Breast epithelium (tissue), 3 donors: ENCODE measurements at regions not wholly inside any gene's neighbourhood (a gene's known extent, or its start where the extent isn't known, plus 50 kb on each side); places are given as distances from the start of the nearest gene placed in this dataset.

ENCODE experiments used
- POLR2A ChIP-seq: fragments of 450-650 bp; IDR thresholded peaks from one replicate; pipeline ENCODE4 v1.6.1; 2016; ENCODE audit warnings: antibody characterized with exemption, mild to moderate bottlenecking, moderate library complexity
- POLR2AphosphoS5 ChIP-seq, 3 donors: sonication (generic); formaldehyde crosslinking; IDR thresholded peaks; one replicate each; pipeline ENCODE4 v1.6.1; 2017; ENCODE audit warnings: antibody characterized with exemption in 3 of 3
- TF ChIP-seq, protein P1 (sequence below), 3 donors: fragments of 450-650 bp; IDR thresholded peaks; one replicate each; pipeline ENCODE4 v1.5.1; 2016 to 2017; ENCODE audit warnings: antibody characterized with exemption in 3 of 3, mild to moderate bottlenecking in 3 of 3, moderate library complexity in 3 of 3

DNA sequence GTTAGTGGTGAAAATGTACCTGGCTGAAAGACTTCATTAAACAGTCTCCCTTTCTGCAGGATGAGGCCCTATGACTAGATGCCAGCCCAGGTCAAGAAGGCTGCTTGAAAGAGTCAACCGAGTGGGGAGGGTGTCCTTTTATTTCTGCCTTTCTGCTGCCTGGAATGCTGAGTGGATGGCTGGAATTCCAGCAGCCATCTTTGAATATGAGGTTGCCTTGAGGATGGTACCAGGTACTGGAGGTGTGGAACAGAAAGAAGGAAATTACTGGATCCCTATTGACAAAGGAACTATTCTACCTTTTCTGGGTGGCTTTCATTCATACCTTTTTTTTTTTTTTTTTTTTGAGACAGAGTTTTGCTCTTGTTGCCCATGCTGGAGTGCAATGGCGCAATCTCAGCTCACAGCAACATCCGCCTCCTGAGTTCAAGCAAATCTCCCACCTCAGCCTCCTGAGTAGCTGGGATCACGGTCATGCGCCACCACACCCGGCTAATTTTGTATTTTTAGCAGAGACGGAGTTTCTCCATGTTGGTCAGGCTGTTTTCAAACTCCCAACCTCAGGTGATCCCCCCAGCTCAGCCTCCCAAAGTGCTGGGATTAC lies 89.5 kb upstream of the SLC22A11 start:
- TF ChIP-seq, protein P1, sequence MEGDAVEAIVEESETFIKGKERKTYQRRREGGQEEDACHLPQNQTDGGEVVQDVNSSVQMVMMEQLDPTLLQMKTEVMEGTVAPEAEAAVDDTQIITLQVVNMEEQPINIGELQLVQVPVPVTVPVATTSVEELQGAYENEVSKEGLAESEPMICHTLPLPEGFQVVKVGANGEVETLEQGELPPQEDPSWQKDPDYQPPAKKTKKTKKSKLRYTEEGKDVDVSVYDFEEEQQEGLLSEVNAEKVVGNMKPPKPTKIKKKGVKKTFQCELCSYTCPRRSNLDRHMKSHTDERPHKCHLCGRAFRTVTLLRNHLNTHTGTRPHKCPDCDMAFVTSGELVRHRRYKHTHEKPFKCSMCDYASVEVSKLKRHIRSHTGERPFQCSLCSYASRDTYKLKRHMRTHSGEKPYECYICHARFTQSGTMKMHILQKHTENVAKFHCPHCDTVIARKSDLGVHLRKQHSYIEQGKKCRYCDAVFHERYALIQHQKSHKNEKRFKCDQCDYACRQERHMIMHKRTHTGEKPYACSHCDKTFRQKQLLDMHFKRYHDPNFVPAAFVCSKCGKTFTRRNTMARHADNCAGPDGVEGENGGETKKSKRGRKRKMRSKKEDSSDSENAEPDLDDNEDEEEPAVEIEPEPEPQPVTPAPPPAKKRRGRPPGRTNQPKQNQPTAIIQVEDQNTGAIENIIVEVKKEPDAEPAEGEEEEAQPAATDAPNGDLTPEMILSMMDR (IDR thresholded peaks at IDR 0.05) = no peak
- TF ChIP-seq POLR2A = no peak
- TF ChIP-seq POLR2AphosphoS5 (IDR thresholded peaks at IDR 0.05) = no peak
